ENCODE measurements at regions not wholly inside any gene's neighbourhood (a gene's known extent, or its start where the extent isn't known, plus 50 kb on each side); places are given as distances from the start of the nearest gene placed in this dataset.

- no peak for DNase-seq
- H3K36me3 ChIP-seq: no peaks in the 10 kb centered on the region
- H3K4me3 ChIP-seq: no peak overlapping the region
- peaks cover 0 to 9% (median 9%) of the 10 kb centered on the region in 3 donors for H3K9me3 ChIP-seq
- TF ChIP-seq POLR2A (IDR thresholded peaks at IDR 0.05): no peak
- TF ChIP-seq CTCF (IDR thresholded peaks at IDR 0.05): no peak
- H3K27ac ChIP-seq: no peak overlapping the region
- H3K4me1 ChIP-seq: no peaks in the 10 kb centered on the region
- H3K27me3 ChIP-seq: no peaks in the 10 kb centered on the region
- intact Hi-C loops (cut with DNase I): no loop called here
Observed at GRCh38 chr2:18671363-18671762, 82.0 kb upstream of the NT5C1B start.

- no peaks in the 10 kb centered on the region for H3K4me1 ChIP-seq
- H3K27me3 ChIP-seq: no peaks in the 10 kb centered on the region
- intact Hi-C loops (cut with DNase I): no loop called here
- no peak overlapping the region for H3K27ac ChIP-seq
- TF ChIP-seq CTCF (IDR thresholded peaks at IDR 0.05): no peak
- TF ChIP-seq POLR2A (IDR thresholded peaks at IDR 0.05): no peak
- no peaks in the 10 kb centered on the region for H3K9me3 ChIP-seq
- H3K36me3 ChIP-seq: no peaks in the 10 kb centered on the region
- DNase-seq: no peak
- 56 to 66% methylated on average over 2 of the region's 2 CpGs for WGBS, 2 donors
- no peak overlapping the region for H3K4me3 ChIP-seq
Observed at GRCh38 chr2:18668221-18668620, 78.9 kb upstream of the NT5C1B start.

GRCh38 chr2:18664421-18664820 lies 75.1 kb upstream of the NT5C1B start:
- H3K4me3 ChIP-seq: no peak overlapping the region
- no peaks in the 10 kb centered on the region for H3K9me3 ChIP-seq
- WGBS, 2 donors: 65 to 81% methylated on average over 1 of the region's 1 CpG
- H3K36me3 ChIP-seq: no peaks in the 10 kb centered on the region
- no peaks in the 10 kb centered on the region for H3K4me1 ChIP-seq
- H3K27me3 ChIP-seq: no peaks in the 10 kb centered on the region
- TF ChIP-seq CTCF (IDR thresholded peaks at IDR 0.05) (no peak), POLR2A (IDR thresholded peaks at IDR 0.05) (no peak)
- no peak for DNase-seq
- intact Hi-C loops (cut with DNase I): no loop called here
- H3K27ac ChIP-seq: no peak overlapping the region

GRCh38 chr2:18663861-18664260 lies 74.5 kb upstream of the NT5C1B start:
- no peak for DNase-seq
- H3K27ac ChIP-seq: no peak overlapping the region
- no peaks in the 10 kb centered on the region for H3K9me3 ChIP-seq
- H3K4me1 ChIP-seq: no peaks in the 10 kb centered on the region
- no peak overlapping the region for H3K4me3 ChIP-seq
- no peaks in the 10 kb centered on the region for H3K36me3 ChIP-seq
- intact Hi-C loops (cut with DNase I): no loop called here
- WGBS, 2 donors: 71 to 78% methylated on average over 3 of the region's 3 CpGs
- TF ChIP-seq CTCF (IDR thresholded peaks at IDR 0.05) (no peak), POLR2A (IDR thresholded peaks at IDR 0.05) (no peak)
- H3K27me3 ChIP-seq: no peaks in the 10 kb centered on the region

- Histone ChIP-seq H3K4me3 (no peak overlapping the region), H3K27me3 (no peaks in the 10 kb centered on the region), H3K27ac (no peak overlapping the region), H3K36me3 (no peaks in the 10 kb centered on the region), H3K9me3 (no peaks in the 10 kb centered on the region), H3K4me1 (no peaks in the 10 kb centered on the region)
- TF ChIP-seq POLR2A (IDR thresholded peaks at IDR 0.05) (no peak), CTCF (IDR thresholded peaks at IDR 0.05) (no peak)
- no peak for DNase-seq
- intact Hi-C loops (cut with DNase I): no loop called here
- 67 to 93% methylated on average over 5 of the region's 5 CpGs for WGBS, 2 donors
Observed at GRCh38 chr2:18662689-18663088, 73.3 kb upstream of the NT5C1B start.

All from esophagus squamous epithelium (tissue), 5 donors.